IMR-90 (cell line): ENCODE measurements at regions not wholly inside any gene's neighbourhood (a gene's known extent, or its start where the extent isn't known, plus 50 kb on each side); places are given as distances from the start of the nearest gene placed in this dataset.

Experiments used
- ATAC-seq: fragments of 200-7000 bp; cut with Tn5 transposase; 2 replicates; pipeline ENCODE4 v1.9.1; 2020; ENCODE audit warnings: low read depth, mild to moderate bottlenecking, moderate library complexity
- BruUV-seq: library from RNA; stranded (reverse); fragments of 400-500 nt; replicated peaks from 2 replicates; lab custom pipeline; 2021; lab: Mats Ljungman, UMichigan
- CTCF ChIA-PET: fragments of 300-600 bp; formaldehyde crosslinking; extraction: SDS; loops from one replicate; lab custom pipeline; 2021; ENCODE audit warnings: antibody characterized with exemption; lab: Yijun Ruan, JAX
- POLR2A ChIA-PET: fragments of 300-600 bp; sonication (Branson Sonifier 250); formaldehyde crosslinking; loops from one replicate; lab custom pipeline; 2022; ENCODE audit warnings: antibody characterized with exemption; ENCODE audit not compliant: unreplicated experiment; lab: Charles Lee
- DNase-seq: peaks from one replicate; pipeline ENCODE4 v3.0.0; 2013
- H2AFZ ChIP-seq: replicated peaks from 2 replicates; pipeline ENCODE3; 2013; ENCODE audit warnings: low read length, mild to moderate bottlenecking; ENCODE audit not compliant: poor library complexity
- H2AK5ac ChIP-seq: 2 replicates; pipeline ENCODE4 v1.6.1; 2013; ENCODE audit warnings: low read depth, low read length, inconsistent platforms
- H2AK9ac ChIP-seq: replicated peaks from 2 replicates; pipeline ENCODE3; 2013; ENCODE audit warnings: mild to moderate bottlenecking, low read depth, low read length, moderate library complexity; ENCODE audit not compliant: poor library complexity
- H2BK120ac ChIP-seq: 2 replicates; pipeline ENCODE4 v1.6.1; 2013; ENCODE audit warnings: low read depth, low read length, inconsistent platforms
- H2BK15ac ChIP-seq: 3 replicates; pipeline ENCODE4 v1.6.1; 2013; ENCODE audit warnings: low read depth, low read length, inconsistent platforms
- H2BK20ac ChIP-seq: 2 replicates; pipeline ENCODE4 v1.6.1; 2013; ENCODE audit warnings: low read depth, mild to moderate bottlenecking, inconsistent platforms, low read length, moderate library complexity
- H2BK5ac ChIP-seq: 2 replicates; pipeline ENCODE4 v1.6.1; 2013; ENCODE audit warnings: mild to moderate bottlenecking, low read depth, low read length, inconsistent platforms; ENCODE audit not compliant: poor library complexity, severe bottlenecking
- H3K14ac ChIP-seq: replicated peaks from 2 replicates; pipeline ENCODE4 v1.6.1; 2013; ENCODE audit warnings: low read depth, low read length, inconsistent platforms
- H3K18ac ChIP-seq: 2 replicates; pipeline ENCODE4 v1.6.1; 2013; ENCODE audit warnings: low read depth, low read length, control low read depth
- H3K23ac ChIP-seq: 2 replicates; pipeline ENCODE4 v1.6.1; 2013; ENCODE audit warnings: low read depth, low read length, inconsistent platforms
- H3K27ac ChIP-seq: 2 replicates; pipeline ENCODE4 v1.5.1; 2013; ENCODE audit warnings: mild to moderate bottlenecking, control low read depth, low read length; ENCODE audit not compliant: insufficient read depth
- H3K27me3 ChIP-seq: 2 replicates; pipeline ENCODE4 v1.6.1; 2013; ENCODE audit warnings: low read length; ENCODE audit not compliant: control insufficient read depth, insufficient read depth
- H3K36me3 ChIP-seq: 2 replicates; pipeline ENCODE4 v1.6.1; 2013; ENCODE audit warnings: low read length, mixed read lengths; ENCODE audit not compliant: control insufficient read depth, insufficient read depth
- H3K4ac ChIP-seq: 2 replicates; pipeline ENCODE4 v1.6.1; 2013; ENCODE audit warnings: low read depth, low read length, inconsistent platforms
- H3K4me1 ChIP-seq: 2 replicates; pipeline ENCODE4 v1.6.1; 2013; ENCODE audit warnings: low read length, mixed read lengths; ENCODE audit not compliant: control insufficient read depth, insufficient read depth
- H3K4me2 ChIP-seq: 2 replicates; pipeline ENCODE4 v1.6.1; 2013; ENCODE audit warnings: low read depth, mild to moderate bottlenecking, control low read depth, low read length, moderate library complexity
- H3K4me3 ChIP-seq: 2 replicates; pipeline ENCODE4 v1.5.1; 2013; ENCODE audit warnings: low read depth, mild to moderate bottlenecking, control low read depth, low read length, moderate library complexity; ENCODE audit not compliant: insufficient read depth
- H3K56ac ChIP-seq: 2 replicates; pipeline ENCODE4 v1.6.1; 2013; ENCODE audit warnings: low read length, inconsistent platforms; ENCODE audit not compliant: insufficient read depth; ENCODE audit errors: extremely low read depth
- H3K79me1 ChIP-seq, 2 experiments: 2 replicates each; pipeline ENCODE4 v1.6.1; 2013; ENCODE audit warnings: low read length in 2 of 2, inconsistent platforms in 1 of 2, low read depth in 1 of 2
- H3K9ac ChIP-seq: 2 replicates; pipeline ENCODE4 v1.6.1; 2013; ENCODE audit warnings: low read depth, low read length, control low read depth
- H3K9me1 ChIP-seq: 2 replicates; pipeline ENCODE4 v1.6.1; 2013; ENCODE audit warnings: low read length, inconsistent platforms; ENCODE audit not compliant: insufficient read depth
- H3K9me3 ChIP-seq: 2 replicates; pipeline ENCODE4 v1.6.1; 2013; ENCODE audit warnings: low read length; ENCODE audit not compliant: control insufficient read depth, insufficient read depth
- H4K20me1 ChIP-seq: 2 replicates; pipeline ENCODE4 v1.6.1; 2013; ENCODE audit warnings: low read length, inconsistent platforms; ENCODE audit not compliant: insufficient read depth
- H4K5ac ChIP-seq: 2 replicates; pipeline ENCODE4 v1.6.1; 2013; ENCODE audit warnings: mild to moderate bottlenecking, low read depth, low read length, control low read depth
- H4K8ac ChIP-seq, 2 experiments: 2 replicates each; pipeline ENCODE4 v1.6.1; 2013; ENCODE audit warnings: low read depth in 2 of 2, low read length in 2 of 2, control low read depth in 1 of 2, inconsistent platforms in 1 of 2
- H4K91ac ChIP-seq: 2 replicates; pipeline ENCODE4 v1.6.1; 2013; ENCODE audit warnings: low read depth, low read length, inconsistent platforms; ENCODE audit not compliant: insufficient read depth
- BHLHE40 ChIP-seq: fragments of 150-350 bp; IDR thresholded peaks from 2 replicates; pipeline ENCODE4 v1.6.1; 2016; ENCODE audit warnings: mild to moderate bottlenecking, low read depth, low read length
- CEBPB ChIP-seq: IDR thresholded peaks from 2 replicates; pipeline ENCODE4 v1.6.1; 2012; ENCODE audit warnings: low read depth, low read length, improper control_type of control experiment
- CTCF ChIP-seq: conservative IDR thresholded peaks from 2 replicates; pipeline ENCODE4 v1.5.1; 2012; ENCODE audit warnings: mild to moderate bottlenecking, low read depth, low read length, improper control_type of control experiment
- ELK1 ChIP-seq: fragments of 150-350 bp; IDR thresholded peaks from 2 replicates; pipeline ENCODE4 v1.6.1; 2016; ENCODE audit warnings: low read depth, mild to moderate bottlenecking, low read length, moderate library complexity, borderline replicate concordance
- FOS ChIP-seq: fragments of 150-350 bp; IDR thresholded peaks from 2 replicates; pipeline ENCODE4 v1.6.1; 2016; ENCODE audit warnings: low read depth, low read length
- MAFK ChIP-seq: IDR thresholded peaks from 2 replicates; pipeline ENCODE4 v1.6.1; 2012; ENCODE audit warnings: low read depth, low read length, improper control_type of control experiment
- MAZ ChIP-seq: IDR thresholded peaks from 2 replicates; pipeline ENCODE4 v1.6.1; 2012; ENCODE audit warnings: low read depth, mild to moderate bottlenecking, low read length, improper control_type of control experiment, moderate library complexity, borderline replicate concordance
- MXI1 ChIP-seq: IDR thresholded peaks from 2 replicates; pipeline ENCODE4 v1.6.1; 2012; ENCODE audit warnings: low read depth, mild to moderate bottlenecking, low read length, moderate library complexity, borderline replicate concordance
- NFE2L2 ChIP-seq: fragments of 150-350 bp; IDR thresholded peaks from 2 replicates; pipeline ENCODE4 v1.6.1; 2016; ENCODE audit warnings: low read depth, mild to moderate bottlenecking, low read length
- POLR2A ChIP-seq: IDR thresholded peaks from 2 replicates; pipeline ENCODE4 v1.6.1; 2012; ENCODE audit warnings: mild to moderate bottlenecking, low read depth, low read length
- RAD21 ChIP-seq: IDR thresholded peaks from 2 replicates; pipeline ENCODE4 v1.6.1; 2012; ENCODE audit warnings: low read length, improper control_type of control experiment
- RCOR1 ChIP-seq: IDR thresholded peaks from 2 replicates; pipeline ENCODE4 v1.6.1; 2012; ENCODE audit warnings: mild to moderate bottlenecking, low read length, improper control_type of control experiment; ENCODE audit not compliant: insufficient replicate concordance
- RFX5 ChIP-seq: IDR thresholded peaks from 2 replicates; pipeline ENCODE4 v1.8.0; 2012; ENCODE audit warnings: low read depth, mild to moderate bottlenecking, low read length, moderate library complexity
- SMC3 ChIP-seq: fragments of 150-350 bp; IDR thresholded peaks from 2 replicates; pipeline ENCODE4 v1.6.1; 2016; ENCODE audit warnings: low read depth, mild to moderate bottlenecking, antibody characterized with exemption, low read length, moderate library complexity
- USF2 ChIP-seq: fragments of 150-350 bp; IDR thresholded peaks from 2 replicates; pipeline ENCODE4 v1.6.1; 2017; ENCODE audit warnings: mild to moderate bottlenecking, antibody characterized with exemption, low read length, low read depth
- WGBS, 2 experiments: methylation state at CpG; one replicate each; pipeline versions ENCODE4 v1.1.5 to v1.1.7; 2013; ENCODE audit warnings: missing lambda C conversion rate in 2 of 2; ENCODE audit not compliant: insufficient read length in 1 of 2; ENCODE audit errors: extremely low coverage in 2 of 2; 5-methylcytosine and 5-hydroxymethylcytosine counted together
- dilution Hi-C: fragments of 300-500 bp; cut with HindIII; formaldehyde crosslinking; loops from one replicate; pipeline ENCODE4 v1.14.3; 2018; ENCODE audit warnings: low sequenced_read_pairs; ENCODE audit not compliant: unreplicated experiment
- in situ Hi-C: fragments of 300-500 bp; cut with MboI; formaldehyde crosslinking; loops from 3 replicates; pipeline ENCODE4 v1.14.3; 2019; ENCODE audit warnings: low sequenced_read_pairs, inconsistent platforms, mixed read lengths
- intact Hi-C: fragments of 100-400 bp; cut with micrococcal nuclease; formaldehyde crosslinking; loops from 2 replicates; pipeline ENCODE4 v1.10.0; 2022

GRCh38 chr5:165227515-165227914 is 1722.1 kb downstream of the MAT2B start:
- Histone ChIP-seq H4K91ac (no peak overlapping the region), H3K9ac (no peak overlapping the region), H4K8ac (no peak overlapping the region), H3K36me3 (no peaks in the 10 kb centered on the region), H3K18ac (no peak overlapping the region), H4K5ac (no peak overlapping the region), H3K23ac (no peak overlapping the region), H3K4me3 (no peak overlapping the region), H2AK5ac (no peak overlapping the region), H3K14ac (no peak overlapping the region), H3K4me2 (no peak overlapping the region), H2AK9ac (no peak overlapping the region), H3K9me3 (no peaks in the 10 kb centered on the region), H2AFZ (no peak overlapping the region), H3K4me1 (no peaks in the 10 kb centered on the region; the same call in 1 of the 2 replicates), H2BK5ac (no peak overlapping the region), H3K27me3 (no peaks in the 10 kb centered on the region), H3K27ac (no peak overlapping the region), H4K20me1 (no peaks in the 10 kb centered on the region), H3K79me1 (no peaks in the 10 kb centered on the region), H3K9me1 (no peaks in the 10 kb centered on the region), H2BK20ac (no peak overlapping the region), H2BK15ac (no peak overlapping the region), H3K56ac (no peak overlapping the region), H3K4ac (no peak overlapping the region), H2BK120ac (no peak overlapping the region)
- WGBS, 2 experiments: no CpG with 5 or more reads among the region's 3 CpGs
- intact Hi-C loops: loop anchor here (5.0 kb wide), 2 partner anchors 230 to 390 kb away; no protein-coding TSS in a partner anchor
- ATAC-seq: no peak
- no TSS peak for BruUV-seq
- ChIA-PET POLR2A (no interaction called here), CTCF (no interaction called here)
- TF ChIP-seq USF2: no peak
- no peak for TF ChIP-seq NFE2L2
- TF ChIP-seq SMC3: no peak
- no peak for TF ChIP-seq POLR2A
- no peak for TF ChIP-seq RAD21
- no peak for TF ChIP-seq MAZ
- no peak for TF ChIP-seq CEBPB
- no peak for TF ChIP-seq BHLHE40
- TF ChIP-seq MAFK: no peak
- TF ChIP-seq FOS: no peak
- TF ChIP-seq ELK1: no peak
- no peak for TF ChIP-seq RFX5
- no peak for TF ChIP-seq CTCF
- TF ChIP-seq RCOR1: no peak
- TF ChIP-seq MXI1: no peak
- in situ Hi-C loops: no loop called here
- DNase-seq: no peak
- dilution Hi-C loops: no loop called here
